ENCODE measurements at regions not wholly inside any gene's neighbourhood (a gene's known extent, or its start where the extent isn't known, plus 50 kb on each side); places are given as distances from the start of the nearest gene placed in this dataset.

DNA sequence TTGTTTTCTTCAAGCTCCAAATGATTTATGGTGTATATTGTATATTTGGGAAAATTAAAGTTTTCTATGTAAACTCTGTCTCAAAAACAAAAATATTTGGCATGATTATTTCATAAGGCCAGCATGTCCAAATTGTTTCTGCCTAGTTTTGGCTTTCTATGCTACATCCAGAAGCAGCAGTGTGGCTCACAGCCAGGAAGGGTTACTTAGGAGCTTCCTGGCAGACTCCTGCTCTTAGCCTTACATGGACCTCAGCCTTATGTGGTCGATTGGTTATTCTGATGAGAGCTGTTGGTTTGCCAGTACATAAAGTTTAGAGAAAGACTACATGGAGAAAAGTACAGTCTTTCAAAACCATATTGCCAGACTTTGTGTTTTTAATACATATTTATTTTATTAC, 297.7 kb upstream of the FAT3 start:
- no peaks in the 10 kb centered on the region for H3K27me3 ChIP-seq (ENCODE audit: control insufficient read depth, low read length)
- H3K9me3 ChIP-seq (ENCODE audit: control insufficient read depth, insufficient read depth, low read length): no peaks in the 10 kb centered on the region
- H3K79me2 ChIP-seq (ENCODE audit: control insufficient read depth, low read length): no peaks in the 10 kb centered on the region
- H3K36me3 ChIP-seq (ENCODE audit: control insufficient read depth, low read length): no peaks in the 10 kb centered on the region
- TF ChIP-seq EZH2phosphoT487 (IDR thresholded peaks at IDR 0.05; ENCODE audit: borderline replicate concordance, low read length): no peak
- TF ChIP-seq, protein P1, sequence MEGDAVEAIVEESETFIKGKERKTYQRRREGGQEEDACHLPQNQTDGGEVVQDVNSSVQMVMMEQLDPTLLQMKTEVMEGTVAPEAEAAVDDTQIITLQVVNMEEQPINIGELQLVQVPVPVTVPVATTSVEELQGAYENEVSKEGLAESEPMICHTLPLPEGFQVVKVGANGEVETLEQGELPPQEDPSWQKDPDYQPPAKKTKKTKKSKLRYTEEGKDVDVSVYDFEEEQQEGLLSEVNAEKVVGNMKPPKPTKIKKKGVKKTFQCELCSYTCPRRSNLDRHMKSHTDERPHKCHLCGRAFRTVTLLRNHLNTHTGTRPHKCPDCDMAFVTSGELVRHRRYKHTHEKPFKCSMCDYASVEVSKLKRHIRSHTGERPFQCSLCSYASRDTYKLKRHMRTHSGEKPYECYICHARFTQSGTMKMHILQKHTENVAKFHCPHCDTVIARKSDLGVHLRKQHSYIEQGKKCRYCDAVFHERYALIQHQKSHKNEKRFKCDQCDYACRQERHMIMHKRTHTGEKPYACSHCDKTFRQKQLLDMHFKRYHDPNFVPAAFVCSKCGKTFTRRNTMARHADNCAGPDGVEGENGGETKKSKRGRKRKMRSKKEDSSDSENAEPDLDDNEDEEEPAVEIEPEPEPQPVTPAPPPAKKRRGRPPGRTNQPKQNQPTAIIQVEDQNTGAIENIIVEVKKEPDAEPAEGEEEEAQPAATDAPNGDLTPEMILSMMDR (IDR thresholded peaks at IDR 0.05; ENCODE audit: low read depth, low read length, poor library complexity, severe bottlenecking): no peak
- no peak overlapping the region for H3K27ac ChIP-seq (ENCODE audit: low read depth, low read length)
- no peaks in the 10 kb centered on the region for H3F3A ChIP-seq (ENCODE audit: control insufficient read depth, insufficient read depth)
- H3K4me3 ChIP-seq (ENCODE audit: low read length): no peak overlapping the region
- no peaks in the 10 kb centered on the region for H3K4me1 ChIP-seq (ENCODE audit: control insufficient read depth, low read length)
- no peaks in the 10 kb centered on the region for H4K20me1 ChIP-seq (ENCODE audit: control insufficient read depth, insufficient read depth, low read depth, low read length)
- no peak overlapping the region for H3K4me2 ChIP-seq (ENCODE audit: low read length)
- H3K9me2 ChIP-seq (replicated peaks; ENCODE audit: control insufficient read depth, low read length): no peaks in the 10 kb centered on the region

DNA sequence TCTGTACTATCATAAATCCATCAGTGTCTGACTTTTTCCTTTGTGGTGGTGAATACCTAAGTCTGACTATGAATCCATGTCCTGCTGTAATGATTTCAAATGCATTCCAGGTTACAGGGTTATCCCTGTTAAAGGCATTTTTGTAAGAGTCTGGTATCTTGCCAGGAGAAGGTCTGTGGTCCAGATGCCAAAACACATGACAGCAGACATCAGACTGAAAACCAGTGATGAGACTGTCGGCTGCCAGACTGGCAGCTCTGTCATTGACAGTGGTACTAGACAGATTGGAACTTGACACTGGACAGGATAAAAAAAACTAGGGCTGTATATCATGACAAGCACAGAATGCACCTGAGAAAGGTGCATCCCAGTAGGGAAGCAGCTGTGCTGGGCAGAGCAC, 301.8 kb upstream of the FAT3 start:
- H3F3A ChIP-seq (ENCODE audit: control insufficient read depth, insufficient read depth): no peaks in the 10 kb centered on the region
- H3K27me3 ChIP-seq (ENCODE audit: control insufficient read depth, low read length): no peaks in the 10 kb centered on the region
- no peaks in the 10 kb centered on the region for H3K4me1 ChIP-seq (ENCODE audit: control insufficient read depth, low read length)
- no peaks in the 10 kb centered on the region for H4K20me1 ChIP-seq (ENCODE audit: control insufficient read depth, insufficient read depth, low read depth, low read length)
- TF ChIP-seq, protein P1 (IDR thresholded peaks at IDR 0.05; ENCODE audit: low read depth, low read length, poor library complexity, severe bottlenecking): no peak
- TF ChIP-seq EZH2phosphoT487 (IDR thresholded peaks at IDR 0.05; ENCODE audit: borderline replicate concordance, low read length): no peak
- no peaks in the 10 kb centered on the region for H3K36me3 ChIP-seq (ENCODE audit: control insufficient read depth, low read length)
- no peaks in the 10 kb centered on the region for H3K9me2 ChIP-seq (replicated peaks; ENCODE audit: control insufficient read depth, low read length)
- no peaks in the 10 kb centered on the region for H3K79me2 ChIP-seq (ENCODE audit: control insufficient read depth, low read length)
- H3K27ac ChIP-seq (ENCODE audit: low read depth, low read length): no peak overlapping the region
- H3K4me3 ChIP-seq (ENCODE audit: low read length): no peak overlapping the region
- no peaks in the 10 kb centered on the region for H3K9me3 ChIP-seq (ENCODE audit: control insufficient read depth, insufficient read depth, low read length)
- H3K4me2 ChIP-seq (ENCODE audit: low read length): no peak overlapping the region

DNA sequence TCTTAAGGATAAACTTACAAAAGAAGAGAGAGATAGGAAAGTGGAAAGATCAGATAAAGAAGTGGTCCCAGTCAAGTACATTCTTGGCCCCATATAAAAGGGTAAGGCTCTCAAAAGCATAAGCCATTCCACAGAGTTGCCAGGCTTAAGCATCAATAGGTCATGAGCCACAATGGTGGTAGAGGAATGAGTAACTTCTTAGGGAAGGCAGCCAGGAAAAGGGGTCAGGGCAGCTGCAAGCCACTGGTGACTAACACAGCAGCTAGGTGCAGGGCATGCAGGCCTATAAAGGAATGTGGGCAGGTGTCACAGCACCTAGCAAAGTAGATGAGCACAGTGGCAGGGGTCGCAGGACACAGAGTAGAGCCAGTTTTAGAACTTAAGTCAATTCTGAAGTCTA, 302.6 kb upstream of the FAT3 start:
- Histone ChIP-seq H3K9me3 (ENCODE audit: control insufficient read depth, insufficient read depth, low read length) (no peaks in the 10 kb centered on the region), H4K20me1 (ENCODE audit: control insufficient read depth, insufficient read depth, low read depth, low read length) (no peaks in the 10 kb centered on the region), H3K4me1 (ENCODE audit: control insufficient read depth, low read length) (no peaks in the 10 kb centered on the region), H3K36me3 (ENCODE audit: control insufficient read depth, low read length) (no peaks in the 10 kb centered on the region), H3K27ac (ENCODE audit: low read depth, low read length) (no peak overlapping the region), H3K4me3 (ENCODE audit: low read length) (no peak overlapping the region), H3K27me3 (ENCODE audit: control insufficient read depth, low read length) (no peaks in the 10 kb centered on the region), H3F3A (ENCODE audit: control insufficient read depth, insufficient read depth) (no peaks in the 10 kb centered on the region), H3K4me2 (ENCODE audit: low read length) (no peak overlapping the region), H3K79me2 (ENCODE audit: control insufficient read depth, low read length) (no peaks in the 10 kb centered on the region), H3K9me2 (replicated peaks; ENCODE audit: control insufficient read depth, low read length) (no peaks in the 10 kb centered on the region)
- TF ChIP-seq, protein P1 (IDR thresholded peaks at IDR 0.05; ENCODE audit: low read depth, low read length, poor library complexity, severe bottlenecking): no peak
- TF ChIP-seq EZH2phosphoT487 (IDR thresholded peaks at IDR 0.05; ENCODE audit: borderline replicate concordance, low read length): no peak

DNA sequence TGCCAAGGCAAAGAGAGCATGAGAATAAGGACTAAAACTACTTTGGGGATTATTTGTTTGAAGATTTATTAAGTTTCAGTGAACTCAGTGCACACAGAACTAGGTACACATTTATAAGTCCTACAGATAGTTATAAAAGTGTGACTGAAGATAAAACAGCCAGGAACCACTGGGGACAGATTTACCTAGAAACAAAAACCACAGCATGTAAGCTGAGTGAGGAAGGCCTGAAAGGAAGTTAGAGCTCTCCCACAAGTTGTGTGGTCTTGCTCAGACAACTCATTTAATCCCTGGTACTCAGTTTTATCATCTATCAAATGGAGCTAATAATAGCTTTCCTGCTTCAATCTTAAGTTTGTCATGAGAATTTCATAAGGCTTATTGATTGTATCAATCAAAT, 311.2 kb upstream of the FAT3 start:
- H3K79me2 ChIP-seq (ENCODE audit: control insufficient read depth, low read length): no peaks in the 10 kb centered on the region
- H3F3A ChIP-seq (ENCODE audit: control insufficient read depth, insufficient read depth): no peaks in the 10 kb centered on the region
- no peaks in the 10 kb centered on the region; the same call in 1 of the 2 replicates for H3K9me3 ChIP-seq (ENCODE audit: control insufficient read depth, insufficient read depth, low read length)
- no peak for TF ChIP-seq EZH2phosphoT487 (IDR thresholded peaks at IDR 0.05; ENCODE audit: borderline replicate concordance, low read length)
- TF ChIP-seq, protein P1 (IDR thresholded peaks at IDR 0.05; ENCODE audit: low read depth, low read length, poor library complexity, severe bottlenecking): no peak
- no peaks in the 10 kb centered on the region for H3K9me2 ChIP-seq (replicated peaks; ENCODE audit: control insufficient read depth, low read length)
- H4K20me1 ChIP-seq (ENCODE audit: control insufficient read depth, insufficient read depth, low read depth, low read length): no peaks in the 10 kb centered on the region
- H3K27me3 ChIP-seq (ENCODE audit: control insufficient read depth, low read length): no peaks in the 10 kb centered on the region
- no peak overlapping the region for H3K4me3 ChIP-seq (ENCODE audit: low read length)
- no peak overlapping the region for H3K27ac ChIP-seq (ENCODE audit: low read depth, low read length)
- H3K36me3 ChIP-seq (ENCODE audit: control insufficient read depth, low read length): no peaks in the 10 kb centered on the region
- no peak overlapping the region for H3K4me2 ChIP-seq (ENCODE audit: low read length)
- no peaks in the 10 kb centered on the region for H3K4me1 ChIP-seq (ENCODE audit: control insufficient read depth, low read length)

Measured in DOHH2 (cell line).